SK-N-SH (cell line): ENCODE measurements at regions not wholly inside any gene's neighbourhood (a gene's known extent, or its start where the extent isn't known, plus 50 kb on each side); places are given as distances from the start of the nearest gene placed in this dataset.

ENCODE experiments used
- CTCF ChIP-seq: fragments of 200-600 bp; sonication (generic); IDR thresholded peaks from 2 replicates; pipeline ENCODE4 v1.6.1; 2017; ENCODE audit warnings: antibody characterized with exemption, mild to moderate bottlenecking, moderate library complexity
- EP300 ChIP-seq, 2 experiments: IDR thresholded peaks; 2 replicates each; pipeline versions ENCODE4 v1.4.0 to v1.6.1; 2012; ENCODE audit warnings: borderline replicate concordance in 1 of 2, low read depth in 1 of 2, low read length in 1 of 2
- EZH2phosphoT487 ChIP-seq: fragments of 200-600 bp; sonication (generic); IDR thresholded peaks from 2 replicates; pipeline ENCODE4 v1.6.1; 2017; ENCODE audit warnings: low read depth, mixed run types, mild to moderate bottlenecking, antibody characterized with exemption, moderate library complexity, borderline replicate concordance
- FOXJ3 ChIP-seq: sonication (generic); formaldehyde crosslinking; IDR thresholded peaks from 2 replicates; pipeline ENCODE4 v1.5.1; 2020; ENCODE audit warnings: mild to moderate bottlenecking, missing genetic modification reagents
- MAX ChIP-seq: IDR thresholded peaks from 2 replicates; pipeline ENCODE4 v1.4.0; 2012; ENCODE audit warnings: low read depth
- POLR2AphosphoS5 ChIP-seq: IDR thresholded peaks from 2 replicates; pipeline ENCODE4 v1.6.1; 2012; ENCODE audit warnings: low read depth, low read length
- RAD21 ChIP-seq: IDR thresholded peaks from 2 replicates; pipeline ENCODE4 v1.6.1; 2012; ENCODE audit warnings: mild to moderate bottlenecking, low read length
- REST ChIP-seq: IDR thresholded peaks from 2 replicates; pipeline ENCODE4 v1.6.1; 2012; ENCODE audit warnings: mild to moderate bottlenecking, low read depth, low read length, moderate library complexity
- RFX5 ChIP-seq: IDR thresholded peaks from 2 replicates; pipeline ENCODE4 v1.6.1; 2012; ENCODE audit warnings: mild to moderate bottlenecking, improper control_type of control experiment, low read length
- SMC3 ChIP-seq: IDR thresholded peaks from 2 replicates; pipeline ENCODE4 v1.6.1; 2012; ENCODE audit warnings: low read depth, low read length, improper control_type of control experiment
- TAF1 ChIP-seq: IDR thresholded peaks from 2 replicates; pipeline ENCODE4 v1.6.1; 2012; ENCODE audit warnings: low read depth, mild to moderate bottlenecking, low read length, moderate library complexity, borderline replicate concordance
- TCF12 ChIP-seq: IDR thresholded peaks from 2 replicates; pipeline ENCODE4 v1.4.0; 2012
- USF2 ChIP-seq: fragments of 150-350 bp; IDR thresholded peaks from 2 replicates; pipeline ENCODE4 v1.6.1; 2017; ENCODE audit warnings: antibody characterized with exemption, low read length, low read depth, borderline replicate concordance
- YY1 ChIP-seq: IDR thresholded peaks from 2 replicates; pipeline ENCODE4 v1.4.0; 2012; ENCODE audit warnings: low read depth, mild to moderate bottlenecking

- TF ChIP-seq POLR2AphosphoS5 (no peak), CTCF (no peak), EZH2phosphoT487 (no peak), RAD21 (no peak), YY1 (no peak), EP300 (IDR thresholded peaks at IDR 0.05; ENCODE audit: borderline replicate concordance in 1 of 2, low read depth in 1 of 2, low read length in 1 of 2) (no peak), MAX (no peak), RFX5 (no peak), REST (no peak), TCF12 (no peak), TAF1 (no peak), SMC3 (no peak), USF2 (no peak), FOXJ3 (CRISPR knock-in tag) (no peak)
Measured at GRCh38 chr11:119888119-119888518, 159.1 kb upstream of the NECTIN1 start.
